WTC11 (cell line): ENCODE measurements at regions not wholly inside any gene's neighbourhood (a gene's known extent, or its start where the extent isn't known, plus 50 kb on each side); places are given as distances from the start of the nearest gene placed in this dataset.

Source experiments
- ATAC-seq: fragments of 200-7000 bp; cut with Tn5 transposase; 2 replicates; pipeline ENCODE4 v1.10.0; 2021; ENCODE audit warnings: mild to moderate bottlenecking, moderate library complexity
- CTCF ChIA-PET: fragments of 300-600 bp; sonication (Branson Sonifier 250); formaldehyde crosslinking; loops from one replicate; lab custom pipeline; 2021; ENCODE audit warnings: antibody characterized with exemption; lab: Charles Lee
- POLR2A ChIA-PET: fragments of 350-600 bp; sonication (Branson Sonifier 250); formaldehyde crosslinking; loops from one replicate; lab custom pipeline; 2021; ENCODE audit warnings: antibody characterized with exemption; lab: Charles Lee
- DNase-seq: peaks from one replicate; pipeline ENCODE4 v3.0.0; 2021; ENCODE audit warnings: low spot score
- H3K27ac Mint-ChIP-seq: 2 replicates; pipeline ENCODE4 v1.8.0; 2021; ENCODE audit warnings: mixed read lengths
- H3K27me3 Mint-ChIP-seq: 2 replicates; pipeline ENCODE4 v1.8.0; 2021; ENCODE audit warnings: low read depth, mild to moderate bottlenecking, moderate library complexity, mixed read lengths
- H3K36me3 Mint-ChIP-seq: 2 replicates; pipeline ENCODE4 v1.8.0; 2021; ENCODE audit warnings: mixed read lengths
- H3K4me1 Mint-ChIP-seq: 2 replicates; pipeline ENCODE4 v1.8.0; 2022; ENCODE audit warnings: mixed read lengths
- H3K4me3 Mint-ChIP-seq: 2 replicates; pipeline ENCODE4 v1.8.0; 2021; ENCODE audit warnings: mild to moderate bottlenecking, moderate library complexity, mixed read lengths
- H3K9me3 Mint-ChIP-seq: 2 replicates; pipeline ENCODE4 v1.8.0; 2021; ENCODE audit warnings: mixed read lengths
- ATF1 ChIP-seq: sonication (generic); formaldehyde crosslinking; IDR thresholded peaks from 2 replicates; pipeline ENCODE4 v1.8.1; 2023; ENCODE audit warnings: mild to moderate bottlenecking, moderate library complexity, missing genetic modification reagents
- ATF2 ChIP-seq: sonication (generic); formaldehyde crosslinking; IDR thresholded peaks from 2 replicates; pipeline ENCODE4 v1.8.1; 2022; ENCODE audit warnings: low read depth, missing genetic modification reagents, borderline replicate concordance
- ATF3 ChIP-seq: sonication (generic); formaldehyde crosslinking; conservative IDR thresholded peaks from 2 replicates; pipeline ENCODE4 v1.8.1; 2022; ENCODE audit warnings: mild to moderate bottlenecking, missing genetic modification reagents
- CBFB ChIP-seq: sonication (generic); formaldehyde crosslinking; IDR thresholded peaks from 2 replicates; pipeline ENCODE4 v1.8.1; 2022; ENCODE audit warnings: mild to moderate bottlenecking, low read depth, missing genetic modification reagents
- CDX4 ChIP-seq: fragments of 250-450 bp; sonication (Bioruptor Pico); IDR thresholded peaks from 2 replicates; pipeline ENCODE4 v1.9.0; 2021; ENCODE audit warnings: moderate library complexity, mild to moderate bottlenecking, inconsistent platforms, borderline replicate concordance
- CREM ChIP-seq: sonication (generic); formaldehyde crosslinking; IDR thresholded peaks from 2 replicates; pipeline ENCODE4 v1.8.1; 2022; ENCODE audit warnings: mild to moderate bottlenecking, missing genetic modification reagents, moderate library complexity
- CTCF ChIP-seq: fragments of 200-600 bp; IDR thresholded peaks from 2 replicates; pipeline ENCODE4 v1.8.0; 2022; ENCODE audit warnings: antibody characterized with exemption
- ETV6 ChIP-seq: sonication (generic); formaldehyde crosslinking; IDR thresholded peaks from 2 replicates; pipeline ENCODE4 v1.8.1; 2022; ENCODE audit warnings: mild to moderate bottlenecking, missing genetic modification reagents
- MAX ChIP-seq: sonication (generic); formaldehyde crosslinking; IDR thresholded peaks from 2 replicates; pipeline ENCODE4 v1.8.0; 2022; ENCODE audit warnings: mild to moderate bottlenecking, missing genetic modification reagents
- MXD4 ChIP-seq: fragments of 250-450 bp; sonication (Bioruptor Pico); IDR thresholded peaks from 2 replicates; pipeline ENCODE4 v1.8.0; 2021; ENCODE audit warnings: mild to moderate bottlenecking, moderate library complexity, borderline replicate concordance
- TCF7 ChIP-seq: sonication (generic); formaldehyde crosslinking; IDR thresholded peaks from 2 replicates; pipeline ENCODE4 v1.8.0; 2022; ENCODE audit warnings: mild to moderate bottlenecking, low read depth, missing genetic modification reagents, moderate library complexity
- USF2 ChIP-seq: sonication (generic); formaldehyde crosslinking; IDR thresholded peaks from 2 replicates; pipeline ENCODE4 v1.8.1; 2023; ENCODE audit warnings: mild to moderate bottlenecking, missing genetic modification reagents, moderate library complexity
- ZNF263 ChIP-seq: sonication (generic); formaldehyde crosslinking; IDR thresholded peaks from 2 replicates; pipeline ENCODE4 v1.8.1; 2022; ENCODE audit warnings: low read depth, mild to moderate bottlenecking, moderate library complexity, missing genetic modification reagents
- ZNF416 ChIP-seq: fragments of 250-450 bp; sonication (Bioruptor Pico); IDR thresholded peaks from 2 replicates; pipeline ENCODE4 v1.9.0; 2021; ENCODE audit warnings: mild to moderate bottlenecking, inconsistent platforms
- TF ChIP-seq, protein P1 (sequence below): sonication (generic); formaldehyde crosslinking; IDR thresholded peaks from 2 replicates; pipeline ENCODE4 v1.8.1; 2022; ENCODE audit warnings: mild to moderate bottlenecking, moderate library complexity, missing genetic modification reagents
- TF ChIP-seq, protein P2 (sequence below): sonication (generic); formaldehyde crosslinking; IDR thresholded peaks from 2 replicates; pipeline ENCODE4 v1.8.0; 2022; ENCODE audit warnings: missing genetic modification reagents

DNA sequence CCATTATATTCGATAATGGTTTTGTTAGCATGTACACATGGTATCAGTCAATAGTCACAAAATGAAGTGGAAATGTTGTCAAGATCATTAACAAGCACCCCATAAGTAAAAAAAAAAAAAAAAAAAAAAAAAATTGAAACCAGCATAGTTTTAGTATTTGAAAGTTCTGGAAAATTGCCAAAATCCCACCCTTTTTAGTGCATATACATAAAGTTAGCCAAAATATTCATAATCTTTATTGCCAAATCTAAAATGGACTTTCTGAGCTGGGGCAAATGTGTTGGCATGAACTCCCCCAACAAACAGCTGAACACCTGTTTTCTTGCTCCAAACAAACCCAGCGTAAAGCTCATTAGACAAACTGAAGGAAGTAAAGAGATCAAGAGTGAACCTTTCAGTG lies 73.9 kb downstream of the MZT1 start (continued):
- TF ChIP-seq, protein P1, sequence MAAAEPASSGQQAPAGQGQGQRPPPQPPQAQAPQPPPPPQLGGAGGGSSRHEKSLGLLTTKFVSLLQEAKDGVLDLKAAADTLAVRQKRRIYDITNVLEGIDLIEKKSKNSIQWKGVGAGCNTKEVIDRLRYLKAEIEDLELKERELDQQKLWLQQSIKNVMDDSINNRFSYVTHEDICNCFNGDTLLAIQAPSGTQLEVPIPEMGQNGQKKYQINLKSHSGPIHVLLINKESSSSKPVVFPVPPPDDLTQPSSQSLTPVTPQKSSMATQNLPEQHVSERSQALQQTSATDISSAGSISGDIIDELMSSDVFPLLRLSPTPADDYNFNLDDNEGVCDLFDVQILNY (CRISPR knock-in tag), result no peak
- TF ChIP-seq CTCF, result no peak

- H3K27ac Mint-ChIP-seq, result no peak overlapping the region
- DNase-seq, result no peak
- no peak overlapping the region for H3K4me3 Mint-ChIP-seq
- no peaks in the 10 kb centered on the region for H3K4me1 Mint-ChIP-seq
- no peaks in the 10 kb centered on the region for H3K27me3 Mint-ChIP-seq
- ChIA-PET CTCF (interaction anchor here (1.1 kb wide), 1 partner anchor 10 kb away, joined by 3 read pairs; no protein-coding TSS in a partner anchor), POLR2A (no interaction called here)
- no peak for ATAC-seq
- H3K36me3 Mint-ChIP-seq, result no peaks in the 10 kb centered on the region
- TF ChIP-seq ZNF263 (CRISPR knock-in tag), result no peak
- TF ChIP-seq, protein P2, sequence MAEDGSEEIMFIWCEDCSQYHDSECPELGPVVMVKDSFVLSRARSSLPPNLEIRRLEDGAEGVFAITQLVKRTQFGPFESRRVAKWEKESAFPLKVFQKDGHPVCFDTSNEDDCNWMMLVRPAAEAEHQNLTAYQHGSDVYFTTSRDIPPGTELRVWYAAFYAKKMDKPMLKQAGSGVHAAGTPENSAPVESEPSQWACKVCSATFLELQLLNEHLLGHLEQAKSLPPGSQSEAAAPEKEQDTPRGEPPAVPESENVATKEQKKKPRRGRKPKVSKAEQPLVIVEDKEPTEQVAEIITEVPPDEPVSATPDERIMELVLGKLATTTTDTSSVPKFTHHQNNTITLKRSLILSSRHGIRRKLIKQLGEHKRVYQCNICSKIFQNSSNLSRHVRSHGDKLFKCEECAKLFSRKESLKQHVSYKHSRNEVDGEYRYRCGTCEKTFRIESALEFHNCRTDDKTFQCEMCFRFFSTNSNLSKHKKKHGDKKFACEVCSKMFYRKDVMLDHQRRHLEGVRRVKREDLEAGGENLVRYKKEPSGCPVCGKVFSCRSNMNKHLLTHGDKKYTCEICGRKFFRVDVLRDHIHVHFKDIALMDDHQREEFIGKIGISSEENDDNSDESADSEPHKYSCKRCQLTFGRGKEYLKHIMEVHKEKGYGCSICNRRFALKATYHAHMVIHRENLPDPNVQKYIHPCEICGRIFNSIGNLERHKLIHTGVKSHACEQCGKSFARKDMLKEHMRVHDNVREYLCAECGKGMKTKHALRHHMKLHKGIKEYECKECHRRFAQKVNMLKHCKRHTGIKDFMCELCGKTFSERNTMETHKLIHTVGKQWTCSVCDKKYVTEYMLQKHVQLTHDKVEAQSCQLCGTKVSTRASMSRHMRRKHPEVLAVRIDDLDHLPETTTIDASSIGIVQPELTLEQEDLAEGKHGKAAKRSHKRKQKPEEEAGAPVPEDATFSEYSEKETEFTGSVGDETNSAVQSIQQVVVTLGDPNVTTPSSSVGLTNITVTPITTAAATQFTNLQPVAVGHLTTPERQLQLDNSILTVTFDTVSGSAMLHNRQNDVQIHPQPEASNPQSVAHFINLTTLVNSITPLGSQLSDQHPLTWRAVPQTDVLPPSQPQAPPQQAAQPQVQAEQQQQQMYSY (CRISPR knock-in tag), result no peak
- peaks cover 7% of the 10 kb centered on the region for H3K9me3 Mint-ChIP-seq
Measured at GRCh38 chr13:72652681-72653080, 74.7 kb downstream of the MZT1 start.

GRCh38 chr13:72651144-72651543 lies 76.3 kb downstream of the MZT1 start:
- no peaks in the 10 kb centered on the region for H3K27me3 Mint-ChIP-seq
- CTCF ChIA-PET, result interaction anchor here (0.7 to 1.7 kb wide), 12 partner anchors 14 to 1357 kb away, joined by 3 to 9 read pairs (median 4); no protein-coding TSS in a partner anchor
- no peak overlapping the region for H3K4me3 Mint-ChIP-seq
- ATAC-seq (peak; percentile 84), DNase-seq (no peak)
- no peaks in the 10 kb centered on the region for H3K4me1 Mint-ChIP-seq
- no peak overlapping the region for H3K27ac Mint-ChIP-seq
- no peaks in the 10 kb centered on the region for H3K36me3 Mint-ChIP-seq
- TF ChIP-seq USF2 (no peak), ATF3 (CRISPR knock-in tag) (no peak), MAX (CRISPR knock-in tag) (no peak), TCF7 (CRISPR knock-in tag) (no peak), CREM (CRISPR knock-in tag) (no peak), ETV6 (CRISPR knock-in tag) (no peak), ZNF416 (no peak), ATF1 (no peak), ATF2 (CRISPR knock-in tag) (no peak), CBFB (CRISPR knock-in tag) (no peak), CDX4 (no peak), MXD4 (CRISPR knock-in tag) (no peak)
- POLR2A ChIA-PET, result no interaction called here
- peaks cover 2% of the 10 kb centered on the region for H3K9me3 Mint-ChIP-seq
